Naive thymus-derived CD8-positive, alpha-beta T cell (primary cell): ENCODE measurements at regions not wholly inside any gene's neighbourhood (a gene's known extent, or its start where the extent isn't known, plus 50 kb on each side); places are given as distances from the start of the nearest gene placed in this dataset.
A peak's percentile ranks its signal among the peaks of the same experiment; 100 is the strongest.

Experiments
- ATAC-seq, 2 donors: fragments of 150-1000 bp; cut with Tn5 transposase in 1 of 2; sonication (Bioruptor Pico), chemical (Tn5 transposase) in 1 of 2; 1 replicate in 1 of 2; 2 replicates in 1 of 2; pipeline ENCODE4 v1.10.0; 2021; ENCODE audit warnings: mild to moderate bottlenecking in 2 of 2, moderate library complexity in 2 of 2
- POLR2A ChIA-PET: fragments of 350-600 bp; sonication (Branson Sonifier 250); formaldehyde crosslinking; loops from one replicate; lab custom pipeline; 2021; ENCODE audit warnings: antibody characterized with exemption; lab: Charles Lee
- DNase-seq, 10 donors: peaks; one replicate each; pipeline versions ENCODE4 v3.0.0 to v3.0.0-alpha.2; 2020 to 2022
- H3K27ac Mint-ChIP-seq, 10 donors: one replicate each; pipeline ENCODE4 v1.8.0; 2020 to 2022; ENCODE audit warnings: mild to moderate bottlenecking in 10 of 10, mixed read lengths in 10 of 10, moderate library complexity in 4 of 10, inconsistent platforms in 1 of 10
- H3K27me3 Mint-ChIP-seq, 5 donors: one replicate each; pipeline ENCODE4 v1.8.0; 2021 to 2022; ENCODE audit warnings: mixed read lengths in 5 of 5
- H3K36me3 Mint-ChIP-seq, 3 donors: one replicate each; pipeline ENCODE4 v1.8.0; 2020 to 2022; ENCODE audit warnings: mixed read lengths in 3 of 3, mild to moderate bottlenecking in 2 of 3, inconsistent platforms in 1 of 3
- H3K4me1 Mint-ChIP-seq, 4 donors: one replicate each; pipeline ENCODE4 v1.8.0; 2021 to 2022; ENCODE audit warnings: mixed read lengths in 4 of 4
- H3K4me3 Mint-ChIP-seq, 10 donors: one replicate each; pipeline ENCODE4 v1.8.0; 2020 to 2022; ENCODE audit warnings: mild to moderate bottlenecking in 10 of 10, mixed read lengths in 10 of 10, moderate library complexity in 6 of 10, inconsistent platforms in 1 of 10
- H3K9me3 Mint-ChIP-seq, 9 donors: one replicate each; pipeline ENCODE4 v1.8.0; 2020 to 2022; ENCODE audit warnings: mixed read lengths in 9 of 9, mild to moderate bottlenecking in 3 of 9, inconsistent platforms in 1 of 9, moderate library complexity in 1 of 9

- H3K4me3 Mint-ChIP-seq, result no peak overlapping the region
- no peaks in the 10 kb centered on the region for H3K4me1 Mint-ChIP-seq
- ATAC-seq (no peak), DNase-seq (no peak)
- POLR2A ChIA-PET, result no interaction called here
- no peak overlapping the region for H3K27ac Mint-ChIP-seq
- H3K27me3 Mint-ChIP-seq, result peaks cover 0 to 3% (median 0%) of the 10 kb centered on the region in 5 donors
- H3K36me3 Mint-ChIP-seq, result peaks cover 0 to 52% (median 22%) of the 10 kb centered on the region in 3 donors
- peaks cover 23 to 65% (median 43%) of the 10 kb centered on the region in 9 donors for H3K9me3 Mint-ChIP-seq
Measured at GRCh38 chr1:181284978-181285377, 196.5 kb downstream of the IER5 start.

- Mint-ChIP-seq H3K27ac (no peak overlapping the region), H3K4me3 (no peak overlapping the region), H3K27me3 (peaks cover 0 to 8% (median 4%) of the 10 kb centered on the region in 5 donors), H3K36me3 (peaks cover 0 to 6% (median 0%) of the 10 kb centered on the region in 3 donors), H3K9me3 (no peaks in the 10 kb centered on the region), H3K4me1 (no peaks in the 10 kb centered on the region)
- DNase-seq, result no peak
- ATAC-seq, result no peak
- POLR2A ChIA-PET, result no interaction called here
Measured at GRCh38 chr1:181295217-181295616, 188.1 kb upstream of the CACNA1E start.

GRCh38 chr1:181296180-181296579 is 187.1 kb upstream of the CACNA1E start:
- Mint-ChIP-seq H3K9me3 (no peaks in the 10 kb centered on the region), H3K27ac (peak overlapping the region in 1 of 10 donors; percentile 2), H3K4me3 (no peak overlapping the region), H3K4me1 (no peaks in the 10 kb centered on the region), H3K36me3 (peaks cover 0 to 6% (median 0%) of the 10 kb centered on the region in 3 donors), H3K27me3 (peaks cover 0 to 8% (median 4%) of the 10 kb centered on the region in 5 donors)
- no peak for DNase-seq
- no peak for ATAC-seq
- POLR2A ChIA-PET, result no interaction called here

GRCh38 chr1:181308098-181308497 is 175.2 kb upstream of the CACNA1E start:
- Mint-ChIP-seq H3K36me3 (peaks cover 0 to 5% (median 2%) of the 10 kb centered on the region in 3 donors), H3K27me3 (peaks cover 8 to 16% (median 13%) of the 10 kb centered on the region in 5 donors), H3K27ac (no peak overlapping the region), H3K4me1 (peaks cover 0 to 3% (median 0%) of the 10 kb centered on the region in 4 donors), H3K9me3 (peaks cover 0 to 5% (median 0%) of the 10 kb centered on the region in 9 donors), H3K4me3 (no peak overlapping the region)
- ATAC-seq, result no peak
- POLR2A ChIA-PET, result no interaction called here
- no peak for DNase-seq

- no peak for ATAC-seq
- H3K36me3 Mint-ChIP-seq, result no peaks in the 10 kb centered on the region
- peaks cover 5 to 11% (median 10%) of the 10 kb centered on the region in 4 donors for H3K4me1 Mint-ChIP-seq
- no peak for DNase-seq
- POLR2A ChIA-PET, result interaction anchor here (0.7 kb wide), 1 partner anchor 87 kb away, joined by 5 read pairs; no protein-coding TSS in a partner anchor
- no peak overlapping the region for H3K27ac Mint-ChIP-seq
- no peaks in the 10 kb centered on the region for H3K9me3 Mint-ChIP-seq
- peaks cover 23 to 35% (median 27%) of the 10 kb centered on the region in 5 donors for H3K27me3 Mint-ChIP-seq
- H3K4me3 Mint-ChIP-seq, result no peak overlapping the region
Measured at GRCh38 chr1:181310560-181310959, 172.8 kb upstream of the CACNA1E start.

GRCh38 chr1:181312946-181313345 is 170.4 kb upstream of the CACNA1E start:
- Mint-ChIP-seq H3K36me3 (no peaks in the 10 kb centered on the region), H3K9me3 (no peaks in the 10 kb centered on the region), H3K4me3 (no peak overlapping the region), H3K27me3 (peaks cover 33 to 58% (median 37%) of the 10 kb centered on the region in 5 donors), H3K27ac (no peak overlapping the region), H3K4me1 (peaks cover 12 to 26% (median 18%) of the 10 kb centered on the region in 4 donors)
- ATAC-seq (no peak), DNase-seq (no peak)
- POLR2A ChIA-PET, result interaction anchor here (1.0 kb wide), 1 partner anchor 38 kb away, joined by 5 read pairs; no protein-coding TSS in a partner anchor

- peaks cover 15 to 31% (median 20%) of the 10 kb centered on the region in 4 donors for H3K4me1 Mint-ChIP-seq
- no peak for DNase-seq
- ATAC-seq, result no peak
- H3K36me3 Mint-ChIP-seq, result no peaks in the 10 kb centered on the region
- no peak overlapping the region for H3K4me3 Mint-ChIP-seq
- peaks cover 36 to 64% (median 39%) of the 10 kb centered on the region in 5 donors for H3K27me3 Mint-ChIP-seq
- POLR2A ChIA-PET, result interaction anchor here (1.0 kb wide), 1 partner anchor 38 kb away, joined by 5 read pairs; no protein-coding TSS in a partner anchor
- H3K9me3 Mint-ChIP-seq, result no peaks in the 10 kb centered on the region
- H3K27ac Mint-ChIP-seq, result no peak overlapping the region
Measured at GRCh38 chr1:181313466-181313865, 169.9 kb upstream of the CACNA1E start.

- peaks cover 38 to 69% (median 44%) of the 10 kb centered on the region in 5 donors for H3K27me3 Mint-ChIP-seq
- POLR2A ChIA-PET, result interaction anchor here (0.8 to 1.0 kb wide), 2 partner anchors 14 to 37 kb away, joined by 4 to 5 read pairs; no protein-coding TSS in a partner anchor
- H3K9me3 Mint-ChIP-seq, result no peaks in the 10 kb centered on the region
- no peaks in the 10 kb centered on the region for H3K36me3 Mint-ChIP-seq
- no peak for DNase-seq
- peaks cover 21 to 36% (median 26%) of the 10 kb centered on the region in 4 donors for H3K4me1 Mint-ChIP-seq
- H3K27ac Mint-ChIP-seq, result peak overlapping the region in 1 of 10 donors; percentile 18
- ATAC-seq, result no peak
- no peak overlapping the region for H3K4me3 Mint-ChIP-seq
Measured at GRCh38 chr1:181314010-181314409, 169.3 kb upstream of the CACNA1E start.

- H3K4me1 Mint-ChIP-seq, result peaks cover 22 to 38% (median 27%) of the 10 kb centered on the region in 4 donors
- H3K27me3 Mint-ChIP-seq, result peaks cover 44 to 79% (median 53%) of the 10 kb centered on the region in 5 donors
- H3K4me3 Mint-ChIP-seq, result no peak overlapping the region
- peak overlapping the region in 2 of 10 donors; percentile 18 to 45 for H3K27ac Mint-ChIP-seq
- POLR2A ChIA-PET, result no interaction called here
- H3K9me3 Mint-ChIP-seq, result no peaks in the 10 kb centered on the region
- ATAC-seq (no peak), DNase-seq (no peak)
- no peaks in the 10 kb centered on the region for H3K36me3 Mint-ChIP-seq
Measured at GRCh38 chr1:181314959-181315358, 168.4 kb upstream of the CACNA1E start.

GRCh38 chr1:181317261-181317930 is 165.9 kb upstream of the CACNA1E start:
- peak overlapping the region; percentile 58 to 95 (median 86) for H3K4me3 Mint-ChIP-seq
- H3K9me3 Mint-ChIP-seq, result no peaks in the 10 kb centered on the region
- H3K36me3 Mint-ChIP-seq, result no peaks in the 10 kb centered on the region
- peaks cover 43 to 75% (median 57%) of the 10 kb centered on the region in 5 donors for H3K27me3 Mint-ChIP-seq
- H3K4me1 Mint-ChIP-seq, result peaks cover 21 to 38% (median 27%) of the 10 kb centered on the region in 4 donors
- POLR2A ChIA-PET, result no interaction called here
- no peak for DNase-seq
- H3K27ac Mint-ChIP-seq, result peak overlapping the region in 1 of 10 donors; percentile 4
- peak; percentile 22 to 36 for ATAC-seq

GRCh38 chr1:181318022-181318857 is 165.1 kb upstream of the CACNA1E start:
- POLR2A ChIA-PET, result no interaction called here
- Mint-ChIP-seq H3K4me3 (peak overlapping the region; percentile 69 to 95 (median 86)), H3K36me3 (no peaks in the 10 kb centered on the region), H3K4me1 (peaks cover 19 to 38% (median 27%) of the 10 kb centered on the region in 4 donors), H3K27ac (peak overlapping the region in 5 of 10 donors; percentile 19 to 76 (median 28)), H3K9me3 (no peaks in the 10 kb centered on the region), H3K27me3 (peaks cover 36 to 68% (median 52%) of the 10 kb centered on the region in 5 donors)
- peak in 3 of 10 donors; percentile 26 to 29 (median 27) for DNase-seq
- ATAC-seq, result peak; percentile 82 to 83

- no peaks in the 10 kb centered on the region for H3K36me3 Mint-ChIP-seq
- no peaks in the 10 kb centered on the region for H3K9me3 Mint-ChIP-seq
- peak overlapping the region; percentile 69 to 95 (median 86) for H3K4me3 Mint-ChIP-seq
- peaks cover 36 to 66% (median 52%) of the 10 kb centered on the region in 5 donors for H3K27me3 Mint-ChIP-seq
- peak; percentile 38 to 56 for ATAC-seq
- peak overlapping the region in 5 of 10 donors; percentile 5 to 49 (median 24) for H3K27ac Mint-ChIP-seq
- peaks cover 19 to 38% (median 27%) of the 10 kb centered on the region in 4 donors for H3K4me1 Mint-ChIP-seq
- no peak for DNase-seq
- POLR2A ChIA-PET, result no interaction called here
Measured at GRCh38 chr1:181318858-181319235, 164.5 kb upstream of the CACNA1E start.
